ENCODE measurements at regions not wholly inside any gene's neighbourhood (a gene's known extent, or its start where the extent isn't known, plus 50 kb on each side); places are given as distances from the start of the nearest gene placed in this dataset.

- Mint-ChIP-seq H3K4me1 (no peaks in the 10 kb centered on the region), H3K27me3 (peaks cover 7% of the 10 kb centered on the region), H3K36me3 (ENCODE audit: low read depth) (no peaks in the 10 kb centered on the region), H3K27ac (no peak overlapping the region), H3K4me3 (no peak overlapping the region), H3K9me3 (peaks cover 3% of the 10 kb centered on the region)
- POLR2A ChIA-PET: no interaction called here
- no peak for DNase-seq
- CTCF ChIA-PET: no interaction called here
Observed at GRCh38 chr20:10724449-10725173, 50.8 kb upstream of the JAG1 start.

GRCh38 chr20:10728873-10729670 is 55.3 kb upstream of the JAG1 start:
- no peak for DNase-seq
- H3K4me1 Mint-ChIP-seq: no peaks in the 10 kb centered on the region
- peaks cover 6% of the 10 kb centered on the region for H3K9me3 Mint-ChIP-seq
- H3K27ac Mint-ChIP-seq: no peak overlapping the region
- peaks cover 2% of the 10 kb centered on the region for H3K27me3 Mint-ChIP-seq
- ChIA-PET POLR2A (no interaction called here), CTCF (no interaction called here)
- H3K36me3 Mint-ChIP-seq (ENCODE audit: low read depth): no peaks in the 10 kb centered on the region
- H3K4me3 Mint-ChIP-seq: no peak overlapping the region

- CTCF ChIA-PET: no interaction called here
- H3K27ac Mint-ChIP-seq: no peak overlapping the region
- POLR2A ChIA-PET: no interaction called here
Observed at GRCh38 chr20:10729785-10730184, 56.0 kb upstream of the JAG1 start.

GRCh38 chr20:10730629-10731183 is 56.9 kb upstream of the JAG1 start:
- CTCF ChIA-PET: no interaction called here
- Mint-ChIP-seq H3K36me3 (ENCODE audit: low read depth) (no peaks in the 10 kb centered on the region), H3K9me3 (peaks cover 6% of the 10 kb centered on the region), H3K27ac (no peak overlapping the region), H3K27me3 (no peaks in the 10 kb centered on the region), H3K4me1 (no peaks in the 10 kb centered on the region), H3K4me3 (no peak overlapping the region)
- POLR2A ChIA-PET: no interaction called here
- no peak for DNase-seq

More at GRCh38 chr20:10729785-10730184, 56.0 kb upstream of the JAG1 start:
- Mint-ChIP-seq H3K4me1 (no peaks in the 10 kb centered on the region), H3K9me3 (peaks cover 6% of the 10 kb centered on the region), H3K4me3 (no peak overlapping the region), H3K36me3 (ENCODE audit: low read depth) (no peaks in the 10 kb centered on the region), H3K27me3 (peaks cover 2% of the 10 kb centered on the region)
- DNase-seq: no peak

GRCh38 chr20:10731190-10731965 is 57.6 kb upstream of the JAG1 start:
- POLR2A ChIA-PET: no interaction called here
- Mint-ChIP-seq H3K4me1 (no peaks in the 10 kb centered on the region), H3K36me3 (ENCODE audit: low read depth) (no peaks in the 10 kb centered on the region), H3K4me3 (no peak overlapping the region), H3K27me3 (no peaks in the 10 kb centered on the region), H3K9me3 (peaks cover 6% of the 10 kb centered on the region), H3K27ac (no peak overlapping the region)
- CTCF ChIA-PET: interaction anchor here (0.6 kb wide), 1 partner anchor 106 kb away, joined by 3 read pairs; no protein-coding TSS in a partner anchor
- no peak for DNase-seq

GRCh38 chr20:10733122-10733521 is 59.3 kb upstream of the JAG1 start:
- Mint-ChIP-seq H3K27me3 (peaks cover 2% of the 10 kb centered on the region), H3K9me3 (peaks cover 6% of the 10 kb centered on the region), H3K4me1 (no peaks in the 10 kb centered on the region), H3K27ac (no peak overlapping the region), H3K36me3 (ENCODE audit: low read depth) (no peaks in the 10 kb centered on the region), H3K4me3 (no peak overlapping the region)
- DNase-seq: no peak
- ChIA-PET POLR2A (no interaction called here), CTCF (no interaction called here)

GRCh38 chr20:10735195-10735949 is 61.6 kb upstream of the JAG1 start:
- POLR2A ChIA-PET: no interaction called here
- Mint-ChIP-seq H3K4me3 (no peak overlapping the region), H3K27ac (no peak overlapping the region), H3K27me3 (peaks cover 4% of the 10 kb centered on the region), H3K4me1 (no peaks in the 10 kb centered on the region), H3K36me3 (ENCODE audit: low read depth) (no peaks in the 10 kb centered on the region), H3K9me3 (peaks cover 3% of the 10 kb centered on the region)
- CTCF ChIA-PET: no interaction called here
- DNase-seq: no peak

GRCh38 chr20:10739134-10739533 is 65.3 kb upstream of the JAG1 start:
- DNase-seq: no peak
- H3K4me1 Mint-ChIP-seq: no peaks in the 10 kb centered on the region
- peaks cover 4% of the 10 kb centered on the region for H3K27me3 Mint-ChIP-seq
- no peak overlapping the region for H3K4me3 Mint-ChIP-seq
- CTCF ChIA-PET: no interaction called here
- H3K9me3 Mint-ChIP-seq: no peaks in the 10 kb centered on the region
- H3K27ac Mint-ChIP-seq: no peak overlapping the region
- H3K36me3 Mint-ChIP-seq (ENCODE audit: low read depth): no peaks in the 10 kb centered on the region
- POLR2A ChIA-PET: no interaction called here

GRCh38 chr20:10739566-10739965 is 65.8 kb upstream of the JAG1 start:
- ChIA-PET CTCF (no interaction called here), POLR2A (no interaction called here)
- H3K9me3 Mint-ChIP-seq: no peaks in the 10 kb centered on the region
- no peak for DNase-seq
- no peak overlapping the region for H3K4me3 Mint-ChIP-seq
- H3K27ac Mint-ChIP-seq: no peak overlapping the region
- no peaks in the 10 kb centered on the region for H3K36me3 Mint-ChIP-seq (ENCODE audit: low read depth)
- H3K27me3 Mint-ChIP-seq: peaks cover 4% of the 10 kb centered on the region
- no peaks in the 10 kb centered on the region for H3K4me1 Mint-ChIP-seq

- H3K27me3 Mint-ChIP-seq: peaks cover 4% of the 10 kb centered on the region
- H3K9me3 Mint-ChIP-seq: no peaks in the 10 kb centered on the region
- no peaks in the 10 kb centered on the region for H3K36me3 Mint-ChIP-seq (ENCODE audit: low read depth)
- POLR2A ChIA-PET: no interaction called here
- peak overlapping the region; percentile 50 for H3K27ac Mint-ChIP-seq
- no peak overlapping the region for H3K4me3 Mint-ChIP-seq
- no peak for DNase-seq
- CTCF ChIA-PET: no interaction called here
- H3K4me1 Mint-ChIP-seq: no peaks in the 10 kb centered on the region
Observed at GRCh38 chr20:10741060-10741459, 67.3 kb upstream of the JAG1 start.

- Mint-ChIP-seq H3K27me3 (no peaks in the 10 kb centered on the region), H3K9me3 (no peaks in the 10 kb centered on the region), H3K4me1 (no peaks in the 10 kb centered on the region), H3K36me3 (ENCODE audit: low read depth) (no peaks in the 10 kb centered on the region), H3K4me3 (no peak overlapping the region), H3K27ac (no peak overlapping the region)
- no peak for DNase-seq
- CTCF ChIA-PET: no interaction called here
- POLR2A ChIA-PET: no interaction called here
Observed at GRCh38 chr20:10745790-10746189, 72.0 kb upstream of the JAG1 start.

- DNase-seq: no peak
- no peaks in the 10 kb centered on the region for H3K4me1 Mint-ChIP-seq
- ChIA-PET POLR2A (no interaction called here), CTCF (no interaction called here)
- H3K36me3 Mint-ChIP-seq (ENCODE audit: low read depth): no peaks in the 10 kb centered on the region
- no peak overlapping the region for H3K27ac Mint-ChIP-seq
- no peaks in the 10 kb centered on the region for H3K27me3 Mint-ChIP-seq
- no peaks in the 10 kb centered on the region for H3K9me3 Mint-ChIP-seq
- no peak overlapping the region for H3K4me3 Mint-ChIP-seq
Observed at GRCh38 chr20:10747019-10747418, 73.2 kb upstream of the JAG1 start.

Measured in activated CD4-positive, alpha-beta T cell treated with anti-CD3 and anti-CD28 coated beads, Interleukin-2, amount 10 ng/mL, durations not matched to agents 7 days and 5 days (primary cell).